Natural killer cell (primary cell): ENCODE measurements at regions not wholly inside any gene's neighbourhood (a gene's known extent, or its start where the extent isn't known, plus 50 kb on each side); places are given as distances from the start of the nearest gene placed in this dataset.

Experiments
- ATAC-seq, 3 donors: fragments of 150-1000 bp in 2 of 3; fragments of 200-7000 bp in 1 of 3; cut with Tn5 transposase; 1 replicate in 1 of 3; 2 replicates in 2 of 3; pipeline ENCODE4 v1.10.0; 2021; ENCODE audit warnings: mild to moderate bottlenecking in 2 of 3, moderate library complexity in 2 of 3
- DNase-seq, 2 donors: peaks; one replicate each; pipeline versions ENCODE4 v3.0.0 to v3.0.0-alpha.2; 2013 to 2021; ENCODE audit warnings: mixed read lengths in 1 of 2
- H3K27ac ChIP-seq: one replicate; pipeline ENCODE4 v1.5.1; 2013; ENCODE audit warnings: mild to moderate bottlenecking, low read length
- H3K27me3 ChIP-seq: one replicate; pipeline ENCODE4 v1.6.1; 2013; ENCODE audit warnings: low read length; ENCODE audit not compliant: control insufficient read depth, insufficient read depth
- H3K36me3 ChIP-seq: one replicate; pipeline ENCODE4 v1.6.1; 2013; ENCODE audit warnings: low read length; ENCODE audit not compliant: control insufficient read depth, insufficient read depth
- H3K4me1 ChIP-seq: one replicate; pipeline ENCODE4 v1.6.1; 2013; ENCODE audit warnings: low read length; ENCODE audit not compliant: control insufficient read depth, insufficient read depth
- H3K4me3 ChIP-seq: one replicate; pipeline ENCODE4 v1.5.1; 2013; ENCODE audit warnings: low read length
- H3K9me3 ChIP-seq: one replicate; pipeline ENCODE4 v1.6.1; 2013; ENCODE audit warnings: low read length; ENCODE audit not compliant: control insufficient read depth, insufficient read depth
- H3K27ac Mint-ChIP-seq, 2 donors: one replicate each; pipeline ENCODE4 v1.8.0; 2022; ENCODE audit warnings: mild to moderate bottlenecking in 2 of 2, mixed read lengths in 2 of 2, moderate library complexity in 1 of 2
- H3K27me3 Mint-ChIP-seq, 2 donors: one replicate each; pipeline ENCODE4 v1.8.0; 2022; ENCODE audit warnings: low read depth in 2 of 2, mixed read lengths in 2 of 2
- H3K36me3 Mint-ChIP-seq: one replicate; pipeline ENCODE4 v1.8.0; 2022; ENCODE audit warnings: mixed read lengths
- H3K4me1 Mint-ChIP-seq, 2 donors: one replicate each; pipeline ENCODE4 v1.8.0; 2022; ENCODE audit warnings: mixed read lengths in 2 of 2
- H3K4me3 Mint-ChIP-seq: one replicate; pipeline ENCODE4 v1.8.0; 2022; ENCODE audit warnings: mild to moderate bottlenecking, moderate library complexity, mixed read lengths
- H3K9me3 Mint-ChIP-seq, 2 donors: one replicate each; pipeline ENCODE4 v1.8.0; 2022; ENCODE audit warnings: mixed read lengths in 2 of 2
- WGBS: methylation state at CpG from one replicate; pipeline ENCODE4 v1.1.7; 2013; ENCODE audit warnings: missing lambda C conversion rate; ENCODE audit not compliant: insufficient coverage; 5-methylcytosine and 5-hydroxymethylcytosine counted together
- intact Hi-C: fragments of 100-400 bp; cut with micrococcal nuclease; formaldehyde crosslinking; loops from one replicate; pipeline ENCODE4 v1.14.2; 2022
- TF ChIP-seq, protein P1 (sequence below): fragments of 200-600 bp; IDR thresholded peaks from one replicate; pipeline ENCODE4 v1.8.0; 2022; ENCODE audit warnings: antibody characterized with exemption

GRCh38 chr13:108368250-108368905 lies 98.9 kb downstream of the TNFSF13B start:
- no peak overlapping the region for H3K27ac Mint-ChIP-seq
- H3K9me3 Mint-ChIP-seq = peaks cover 0 to 12% of the 10 kb centered on the region in 2 donors
- ATAC-seq (no peak), DNase-seq (no peak)
- H3K27me3 Mint-ChIP-seq = no peaks in the 10 kb centered on the region
- no peaks in the 10 kb centered on the region for H3K9me3 ChIP-seq
- TF ChIP-seq, protein P1, sequence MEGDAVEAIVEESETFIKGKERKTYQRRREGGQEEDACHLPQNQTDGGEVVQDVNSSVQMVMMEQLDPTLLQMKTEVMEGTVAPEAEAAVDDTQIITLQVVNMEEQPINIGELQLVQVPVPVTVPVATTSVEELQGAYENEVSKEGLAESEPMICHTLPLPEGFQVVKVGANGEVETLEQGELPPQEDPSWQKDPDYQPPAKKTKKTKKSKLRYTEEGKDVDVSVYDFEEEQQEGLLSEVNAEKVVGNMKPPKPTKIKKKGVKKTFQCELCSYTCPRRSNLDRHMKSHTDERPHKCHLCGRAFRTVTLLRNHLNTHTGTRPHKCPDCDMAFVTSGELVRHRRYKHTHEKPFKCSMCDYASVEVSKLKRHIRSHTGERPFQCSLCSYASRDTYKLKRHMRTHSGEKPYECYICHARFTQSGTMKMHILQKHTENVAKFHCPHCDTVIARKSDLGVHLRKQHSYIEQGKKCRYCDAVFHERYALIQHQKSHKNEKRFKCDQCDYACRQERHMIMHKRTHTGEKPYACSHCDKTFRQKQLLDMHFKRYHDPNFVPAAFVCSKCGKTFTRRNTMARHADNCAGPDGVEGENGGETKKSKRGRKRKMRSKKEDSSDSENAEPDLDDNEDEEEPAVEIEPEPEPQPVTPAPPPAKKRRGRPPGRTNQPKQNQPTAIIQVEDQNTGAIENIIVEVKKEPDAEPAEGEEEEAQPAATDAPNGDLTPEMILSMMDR = no peak
- H3K4me3 ChIP-seq = no peak overlapping the region
- intact Hi-C loops = no loop called here
- 29% methylated on average over 1 of the region's 3 CpGs for WGBS
- H3K4me1 Mint-ChIP-seq = no peaks in the 10 kb centered on the region
- H3K27ac ChIP-seq = no peak overlapping the region
- no peaks in the 10 kb centered on the region for H3K27me3 ChIP-seq
- H3K4me1 ChIP-seq = no peaks in the 10 kb centered on the region
- H3K36me3 Mint-ChIP-seq = no peaks in the 10 kb centered on the region
- H3K4me3 Mint-ChIP-seq = no peak overlapping the region
- no peaks in the 10 kb centered on the region for H3K36me3 ChIP-seq

GRCh38 chr13:108369412-108369811 lies 99.9 kb downstream of the TNFSF13B start:
- H3K4me1 Mint-ChIP-seq = no peaks in the 10 kb centered on the region
- Histone ChIP-seq H3K4me1 (no peaks in the 10 kb centered on the region), H3K27ac (no peak overlapping the region), H3K9me3 (no peaks in the 10 kb centered on the region), H3K4me3 (no peak overlapping the region), H3K27me3 (no peaks in the 10 kb centered on the region), H3K36me3 (no peaks in the 10 kb centered on the region)
- TF ChIP-seq, protein P1 = no peak
- no peaks in the 10 kb centered on the region for H3K27me3 Mint-ChIP-seq
- DNase-seq (no peak), ATAC-seq (no peak)
- no peaks in the 10 kb centered on the region for H3K36me3 Mint-ChIP-seq
- intact Hi-C loops = no loop called here
- H3K9me3 Mint-ChIP-seq = peaks cover 0 to 10% of the 10 kb centered on the region in 2 donors
- H3K4me3 Mint-ChIP-seq = no peak overlapping the region
- H3K27ac Mint-ChIP-seq = no peak overlapping the region

- intact Hi-C loops = no loop called here
- Mint-ChIP-seq H3K36me3 (no peaks in the 10 kb centered on the region), H3K27me3 (no peaks in the 10 kb centered on the region), H3K9me3 (peaks cover 0 to 4% of the 10 kb centered on the region in 2 donors), H3K4me1 (no peaks in the 10 kb centered on the region), H3K4me3 (no peak overlapping the region), H3K27ac (no peak overlapping the region)
- DNase-seq = no peak
- H3K27ac ChIP-seq = no peak overlapping the region
- H3K4me3 ChIP-seq = no peak overlapping the region
- H3K4me1 ChIP-seq = no peaks in the 10 kb centered on the region
- no peaks in the 10 kb centered on the region for H3K36me3 ChIP-seq
- ATAC-seq = no peak
- TF ChIP-seq, protein P1 = no peak
- no peaks in the 10 kb centered on the region for H3K9me3 ChIP-seq
- WGBS = 100% methylated on average over 1 of the region's 2 CpGs
- no peaks in the 10 kb centered on the region for H3K27me3 ChIP-seq
These were observed 105.5 kb downstream of the TNFSF13B start for GRCh38 chr13:108375034-108375433.

DNA sequence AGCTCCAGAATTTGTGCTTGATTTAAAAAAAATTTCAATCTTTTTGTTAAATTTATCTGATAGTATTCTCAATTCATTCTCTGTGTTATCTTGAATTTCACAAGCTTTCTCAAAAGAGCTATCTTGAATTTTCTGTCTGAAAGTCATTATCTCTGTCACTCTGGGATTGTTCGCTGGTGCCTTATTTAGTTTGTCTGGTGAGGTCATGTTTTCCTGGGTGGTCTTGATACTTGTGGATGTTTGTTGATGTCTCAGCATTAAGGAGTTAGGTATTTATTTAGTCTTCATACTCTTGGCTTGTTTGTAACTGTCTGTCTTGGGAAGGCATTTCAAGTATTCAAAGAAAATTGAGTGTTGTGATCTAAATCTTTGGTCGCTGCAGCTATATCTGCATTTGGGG lies 106.3 kb downstream of the TNFSF13B start:
- TF ChIP-seq, protein P1 = no peak
- Mint-ChIP-seq H3K36me3 (no peaks in the 10 kb centered on the region), H3K27ac (no peak overlapping the region), H3K27me3 (no peaks in the 10 kb centered on the region), H3K4me3 (no peak overlapping the region), H3K4me1 (no peaks in the 10 kb centered on the region), H3K9me3 (peaks cover 0 to 2% of the 10 kb centered on the region in 2 donors)
- no peak for DNase-seq
- H3K27me3 ChIP-seq = no peaks in the 10 kb centered on the region
- intact Hi-C loops = no loop called here
- WGBS = 93% methylated on average over 2 of the region's 2 CpGs
- H3K4me3 ChIP-seq = no peak overlapping the region
- H3K4me1 ChIP-seq = no peaks in the 10 kb centered on the region
- H3K27ac ChIP-seq = no peak overlapping the region
- no peaks in the 10 kb centered on the region for H3K9me3 ChIP-seq
- no peaks in the 10 kb centered on the region for H3K36me3 ChIP-seq
- no peak for ATAC-seq
